ENCODE measurements at regions not wholly inside any gene's neighbourhood (a gene's known extent, or its start where the extent isn't known, plus 50 kb on each side); places are given as distances from the start of the nearest gene placed in this dataset.

DNA sequence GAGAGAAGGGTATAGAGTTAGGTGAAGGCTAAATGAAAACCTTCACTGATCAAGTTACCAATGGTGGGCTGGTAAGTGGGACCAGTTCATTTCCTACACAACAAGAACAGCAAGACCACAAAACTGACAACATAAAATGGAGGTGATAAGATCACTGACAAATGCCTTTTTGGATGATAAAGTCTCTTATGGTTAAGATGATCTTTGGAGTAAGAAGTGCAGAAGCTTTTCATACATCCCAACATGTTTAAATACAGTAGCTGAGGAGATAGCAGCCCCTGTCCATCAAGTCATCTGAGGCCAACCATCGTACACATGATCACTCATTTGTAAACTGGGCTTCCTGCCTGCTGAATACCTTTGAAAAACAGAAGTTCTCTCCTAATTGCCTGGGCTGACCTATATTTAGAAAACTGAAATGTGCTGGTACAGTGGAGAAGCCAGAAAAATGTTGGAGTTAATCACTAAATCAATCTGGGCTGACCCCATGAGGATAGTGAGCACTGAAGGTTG is 259.0 kb upstream of the ZFHX3 start:
- DNase-seq (ENCODE audit: low read depth, low spot score) (no peak), FAIRE-seq (no peak)
- Histone ChIP-seq H2AFZ (ENCODE audit: control insufficient read depth, low read length) (no peak overlapping the region), H3K9me1 (ENCODE audit: control insufficient read depth, extremely low read depth, insufficient read depth, low read length) (no peaks in the 10 kb centered on the region), H3K9ac (ENCODE audit: control insufficient read depth, extremely low read depth, insufficient read depth, low read length) (no peak overlapping the region), H3K27me3 (ENCODE audit: control insufficient read depth, extremely low read depth, insufficient read depth, low read length) (no peaks in the 10 kb centered on the region), H3K4me3 (ENCODE audit: control insufficient read depth in 2 of 3, extremely low read depth in 1 of 3, insufficient read depth in 2 of 3, low read depth in 1 of 3, low read length in 3 of 3) (no peak overlapping the region), H3K36me3 (ENCODE audit: control insufficient read depth in 2 of 2, extremely low read depth in 1 of 2, insufficient read depth in 2 of 2, low read length in 2 of 2) (no peaks in the 10 kb centered on the region), H4K20me1 (ENCODE audit: control insufficient read depth, extremely low read depth, insufficient read depth, low read length) (no peaks in the 10 kb centered on the region), H3K4me1 (ENCODE audit: control insufficient read depth, extremely low read depth, insufficient read depth, low read length) (no peaks in the 10 kb centered on the region), H3K9me3 (ENCODE audit: control insufficient read depth, low read depth, low read length) (no peaks in the 10 kb centered on the region), H3K79me2 (ENCODE audit: control insufficient read depth, insufficient read depth, low read length) (no peaks in the 10 kb centered on the region), H3K4me2 (ENCODE audit: control insufficient read depth, extremely low read depth, insufficient read depth, low read depth, low read length) (no peak overlapping the region), H3K27ac (ENCODE audit: control insufficient read depth, insufficient read depth, low read length) (no peak overlapping the region)
- dilution Hi-C loops (cut with MboI; ENCODE audit: extremely low pct_ligation_motif_present, low sequenced_read_pairs): no loop called here
- TF ChIP-seq, protein P1, sequence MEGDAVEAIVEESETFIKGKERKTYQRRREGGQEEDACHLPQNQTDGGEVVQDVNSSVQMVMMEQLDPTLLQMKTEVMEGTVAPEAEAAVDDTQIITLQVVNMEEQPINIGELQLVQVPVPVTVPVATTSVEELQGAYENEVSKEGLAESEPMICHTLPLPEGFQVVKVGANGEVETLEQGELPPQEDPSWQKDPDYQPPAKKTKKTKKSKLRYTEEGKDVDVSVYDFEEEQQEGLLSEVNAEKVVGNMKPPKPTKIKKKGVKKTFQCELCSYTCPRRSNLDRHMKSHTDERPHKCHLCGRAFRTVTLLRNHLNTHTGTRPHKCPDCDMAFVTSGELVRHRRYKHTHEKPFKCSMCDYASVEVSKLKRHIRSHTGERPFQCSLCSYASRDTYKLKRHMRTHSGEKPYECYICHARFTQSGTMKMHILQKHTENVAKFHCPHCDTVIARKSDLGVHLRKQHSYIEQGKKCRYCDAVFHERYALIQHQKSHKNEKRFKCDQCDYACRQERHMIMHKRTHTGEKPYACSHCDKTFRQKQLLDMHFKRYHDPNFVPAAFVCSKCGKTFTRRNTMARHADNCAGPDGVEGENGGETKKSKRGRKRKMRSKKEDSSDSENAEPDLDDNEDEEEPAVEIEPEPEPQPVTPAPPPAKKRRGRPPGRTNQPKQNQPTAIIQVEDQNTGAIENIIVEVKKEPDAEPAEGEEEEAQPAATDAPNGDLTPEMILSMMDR (optimal IDR thresholded peaks at IDR 0.05 in 1 of 3, IDR thresholded peaks at IDR 0.05 in 1 of 3, conservative IDR thresholded peaks at IDR 0.05 in 1 of 3; ENCODE audit: extremely low read depth in 1 of 3, insufficient read depth in 2 of 3, low read length in 3 of 3): no peak
- no peak for TF ChIP-seq EZH2 (IDR thresholded peaks at IDR 0.05; ENCODE audit: low read length)

DNA sequence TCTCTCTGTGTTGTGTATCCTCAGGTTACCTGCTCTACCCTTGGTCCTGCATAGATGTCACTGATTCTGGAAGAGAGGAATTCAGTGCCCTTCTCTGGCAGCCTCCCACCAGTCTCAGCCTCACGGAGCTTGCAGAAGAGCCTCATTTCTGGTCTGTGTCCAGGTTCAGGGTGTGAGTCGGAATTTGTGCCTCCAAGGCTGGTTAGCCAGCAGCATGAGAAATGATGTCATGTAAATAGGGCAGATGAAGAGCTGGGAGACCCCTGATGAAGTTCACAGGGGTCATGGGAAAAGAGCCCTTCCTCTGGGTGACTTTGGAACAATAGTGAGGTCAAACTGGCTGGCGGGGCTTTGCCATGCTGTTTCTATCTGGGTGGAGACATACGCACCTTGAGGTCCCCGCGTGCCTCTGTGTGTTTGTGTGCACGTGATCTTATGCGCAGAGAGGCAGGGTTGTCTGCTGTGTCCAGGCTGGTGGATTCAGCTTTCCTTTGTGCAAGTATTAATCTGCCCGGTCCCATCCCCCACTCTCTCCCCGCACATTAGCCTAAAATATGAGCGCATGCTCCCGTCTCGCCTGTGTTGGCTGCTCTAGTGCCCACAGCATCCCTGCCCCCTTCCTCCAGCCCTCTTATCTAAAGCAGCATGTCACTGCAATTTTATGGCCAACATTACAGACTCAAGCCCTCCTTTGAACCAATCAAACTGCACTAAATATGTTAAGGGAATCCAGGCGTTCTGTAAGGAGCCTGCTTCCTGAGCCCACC is 256.3 kb upstream of the ZFHX3 start:
- H4K20me1 ChIP-seq (ENCODE audit: control insufficient read depth, extremely low read depth, insufficient read depth, low read length): no peaks in the 10 kb centered on the region
- no peaks in the 10 kb centered on the region for H3K27me3 ChIP-seq (ENCODE audit: control insufficient read depth, extremely low read depth, insufficient read depth, low read length)
- no peak overlapping the region for H3K4me2 ChIP-seq (ENCODE audit: control insufficient read depth, extremely low read depth, insufficient read depth, low read depth, low read length)
- H2AFZ ChIP-seq (ENCODE audit: control insufficient read depth, low read length): no peak overlapping the region
- no peak overlapping the region for H3K27ac ChIP-seq (ENCODE audit: control insufficient read depth, insufficient read depth, low read length)
- H3K36me3 ChIP-seq (ENCODE audit: control insufficient read depth in 2 of 2, extremely low read depth in 1 of 2, insufficient read depth in 2 of 2, low read length in 2 of 2): no peaks in the 10 kb centered on the region
- H3K9ac ChIP-seq (ENCODE audit: control insufficient read depth, extremely low read depth, insufficient read depth, low read length): no peak overlapping the region
- H3K9me3 ChIP-seq (ENCODE audit: control insufficient read depth, low read depth, low read length): no peaks in the 10 kb centered on the region
- H3K4me1 ChIP-seq (ENCODE audit: control insufficient read depth, extremely low read depth, insufficient read depth, low read length): no peaks in the 10 kb centered on the region
- TF ChIP-seq, protein P1 (optimal IDR thresholded peaks at IDR 0.05 in 1 of 3, IDR thresholded peaks at IDR 0.05 in 1 of 3, conservative IDR thresholded peaks at IDR 0.05 in 1 of 3; ENCODE audit: extremely low read depth in 1 of 3, insufficient read depth in 2 of 3, low read length in 3 of 3): no peak
- no peak for TF ChIP-seq EZH2 (IDR thresholded peaks at IDR 0.05; ENCODE audit: low read length)
- H3K79me2 ChIP-seq (ENCODE audit: control insufficient read depth, insufficient read depth, low read length): no peaks in the 10 kb centered on the region
- H3K4me3 ChIP-seq (ENCODE audit: control insufficient read depth in 2 of 3, extremely low read depth in 1 of 3, insufficient read depth in 2 of 3, low read depth in 1 of 3, low read length in 3 of 3): no peak overlapping the region
- dilution Hi-C loops (cut with MboI; ENCODE audit: extremely low pct_ligation_motif_present, low sequenced_read_pairs): no loop called here
- FAIRE-seq (no peak), DNase-seq (ENCODE audit: low read depth, low spot score) (no peak)
- H3K9me1 ChIP-seq (ENCODE audit: control insufficient read depth, extremely low read depth, insufficient read depth, low read length): no peaks in the 10 kb centered on the region

Measured in keratinocyte (primary cell).